ENCODE measurements at regions not wholly inside any gene's neighbourhood (a gene's known extent, or its start where the extent isn't known, plus 50 kb on each side); places are given as distances from the start of the nearest gene placed in this dataset.
A peak's percentile ranks its signal among the peaks of the same experiment; 100 is the strongest.

DNA sequence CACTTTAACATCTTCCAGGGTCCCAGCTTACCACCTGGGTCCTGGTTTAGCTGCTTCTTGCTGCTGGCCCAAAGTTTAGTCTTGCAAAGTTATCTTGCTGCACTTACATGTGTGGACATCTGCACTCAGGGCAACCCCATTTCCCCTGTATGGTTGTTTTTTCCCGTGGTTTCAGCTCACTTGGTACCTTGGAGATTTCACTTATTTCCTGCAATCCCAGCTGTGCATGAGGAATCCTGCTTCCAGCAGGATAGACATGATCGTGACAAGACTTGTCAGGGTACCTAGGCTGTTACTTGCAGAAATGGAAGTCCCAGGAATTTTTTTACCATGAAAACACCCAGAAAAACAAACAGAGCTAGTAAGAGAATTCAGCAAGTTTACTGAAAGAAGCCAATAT, 95.9 kb upstream of the LEP start:
- no peaks in the 10 kb centered on the region for H3K9me3 ChIP-seq
- DNase-seq, result no peak
- H3K4me3 ChIP-seq, result no peak overlapping the region
- H3K27me3 ChIP-seq, result no peaks in the 10 kb centered on the region
- H3K36me3 ChIP-seq, result no peaks in the 10 kb centered on the region

DNA sequence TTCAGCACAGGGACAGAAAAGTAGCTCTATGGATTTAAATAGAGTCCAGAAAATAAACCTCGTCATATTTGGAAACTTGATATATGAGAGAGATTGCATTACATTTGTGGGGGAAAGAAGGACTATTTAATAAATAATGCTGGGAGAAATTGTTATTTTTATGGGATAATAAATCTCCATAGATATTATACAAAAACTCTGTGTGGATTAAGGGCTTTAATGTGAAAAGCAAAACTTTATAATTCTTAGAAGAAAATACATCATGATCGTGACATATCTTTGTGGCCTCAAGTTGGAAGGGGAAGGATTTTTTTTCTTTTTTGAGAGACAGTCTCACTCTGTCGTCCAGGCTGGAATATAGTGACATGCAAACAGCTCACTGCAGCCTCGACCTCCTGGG, 95.0 kb upstream of the LEP start:
- DNase-seq, result no peak
- Histone ChIP-seq H3K4me3 (no peak overlapping the region), H3K36me3 (no peaks in the 10 kb centered on the region), H3K27me3 (peaks cover 3% of the 10 kb centered on the region; the same call in 1 of the 2 replicates), H3K9me3 (no peaks in the 10 kb centered on the region)

DNA sequence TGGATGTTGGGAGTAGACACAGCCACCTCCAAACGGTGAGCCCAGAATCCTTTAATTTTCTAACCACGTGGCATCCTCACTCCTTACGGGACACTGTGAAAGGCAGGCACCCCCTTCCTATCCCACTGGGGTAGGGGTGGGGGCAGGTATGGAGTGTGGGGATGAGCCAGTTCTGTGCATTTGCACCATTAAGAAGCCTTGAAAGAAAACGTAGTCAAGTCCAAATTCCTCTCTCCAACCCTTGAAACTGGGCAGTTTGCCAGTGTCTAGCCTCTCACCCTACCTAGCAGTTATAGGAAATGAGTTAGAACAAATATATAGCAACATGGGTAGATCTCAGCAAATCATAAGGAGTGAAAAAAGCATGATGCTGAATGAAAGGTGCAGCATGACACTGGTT, 92.4 kb upstream of the LEP start:
- Histone ChIP-seq H3K9me3 (no peaks in the 10 kb centered on the region), H3K4me3 (no peak overlapping the region), H3K36me3 (no peaks in the 10 kb centered on the region), H3K27me3 (peaks cover 3% of the 10 kb centered on the region; the same call in 1 of the 2 replicates)
- DNase-seq, result no peak

DNA sequence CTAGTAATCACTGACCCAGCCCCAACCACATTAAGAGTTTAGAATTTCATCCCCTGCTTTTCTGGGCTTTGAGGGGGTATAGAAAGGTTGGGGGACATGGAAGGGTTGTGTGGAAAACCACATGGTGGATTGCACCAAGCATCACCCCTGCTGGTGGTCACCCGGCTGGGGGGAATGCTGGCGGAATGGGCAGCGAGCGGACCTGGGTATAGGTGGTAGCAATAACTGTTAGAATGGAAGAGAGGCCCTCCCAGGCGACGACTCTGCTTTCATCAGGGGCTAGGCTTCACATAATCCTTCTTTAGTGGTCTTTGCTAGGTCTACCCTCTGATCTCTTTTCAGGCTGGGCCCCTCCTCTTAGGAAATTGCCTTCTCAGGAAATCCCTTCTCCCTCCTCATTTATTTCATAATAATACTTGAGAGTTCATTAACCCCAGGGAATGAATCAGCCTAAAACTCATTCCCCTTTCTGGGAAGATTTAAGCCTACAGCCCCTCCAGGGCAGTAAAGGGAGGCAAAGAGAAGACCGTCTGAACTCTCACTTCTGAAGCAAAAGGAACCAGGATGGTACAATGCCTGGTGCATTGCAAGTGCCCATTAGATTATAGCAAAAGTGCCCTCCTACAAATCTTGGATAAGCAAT, 90.7 kb upstream of the LEP start:
- H3K4me3 ChIP-seq, result no peak overlapping the region
- no peak for DNase-seq
- H3K9me3 ChIP-seq, result no peaks in the 10 kb centered on the region
- H3K36me3 ChIP-seq, result no peaks in the 10 kb centered on the region
- H3K27me3 ChIP-seq, result peaks cover 3% of the 10 kb centered on the region; the same call in 1 of the 2 replicates

DNA sequence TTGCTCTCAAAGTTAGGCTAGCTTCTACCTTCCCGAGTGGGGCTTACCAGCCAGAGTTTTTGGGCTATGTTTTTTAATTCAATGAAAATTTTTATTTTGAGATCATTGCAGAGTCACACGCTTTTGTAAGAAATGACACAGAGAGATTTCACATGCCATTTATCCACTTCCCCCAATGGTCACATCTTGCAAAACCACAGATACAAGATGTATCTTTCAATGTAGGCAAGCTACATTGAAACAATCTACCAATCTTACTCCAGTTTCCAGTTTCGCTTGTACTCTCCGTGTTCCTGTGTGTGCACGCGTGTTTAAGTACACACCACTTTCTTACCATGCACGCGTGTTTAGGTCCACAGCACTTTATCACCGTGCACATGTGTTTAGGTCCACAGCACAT, 89.4 kb upstream of the LEP start:
- no peaks in the 10 kb centered on the region for H3K36me3 ChIP-seq
- no peaks in the 10 kb centered on the region for H3K9me3 ChIP-seq
- no peak overlapping the region for H3K4me3 ChIP-seq
- H3K27me3 ChIP-seq, result peaks cover 3% of the 10 kb centered on the region; the same call in 1 of the 2 replicates
- no peak for DNase-seq

DNA sequence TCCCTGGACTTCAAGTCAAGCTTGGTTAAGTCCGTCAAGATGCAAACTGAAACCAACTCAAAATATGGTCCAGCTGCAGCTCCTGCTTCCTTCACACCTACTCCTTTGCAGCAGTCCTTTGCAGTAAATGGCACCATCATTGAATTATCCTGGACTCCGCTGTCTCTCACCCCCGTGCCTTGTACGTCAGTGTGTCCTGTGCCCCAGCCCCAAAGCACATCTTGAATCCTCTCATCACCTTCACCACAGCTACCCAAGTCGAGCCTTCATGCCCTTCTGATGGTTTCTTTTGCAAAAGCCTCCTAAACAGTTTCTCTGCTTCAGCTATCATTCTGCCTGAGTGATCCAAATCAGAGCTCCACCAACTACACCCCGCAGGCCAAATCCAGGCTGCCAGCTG, 88.4 kb upstream of the LEP start:
- H3K9me3 ChIP-seq, result no peaks in the 10 kb centered on the region
- H3K27me3 ChIP-seq, result peaks cover 3% of the 10 kb centered on the region; the same call in 1 of the 2 replicates

DNA sequence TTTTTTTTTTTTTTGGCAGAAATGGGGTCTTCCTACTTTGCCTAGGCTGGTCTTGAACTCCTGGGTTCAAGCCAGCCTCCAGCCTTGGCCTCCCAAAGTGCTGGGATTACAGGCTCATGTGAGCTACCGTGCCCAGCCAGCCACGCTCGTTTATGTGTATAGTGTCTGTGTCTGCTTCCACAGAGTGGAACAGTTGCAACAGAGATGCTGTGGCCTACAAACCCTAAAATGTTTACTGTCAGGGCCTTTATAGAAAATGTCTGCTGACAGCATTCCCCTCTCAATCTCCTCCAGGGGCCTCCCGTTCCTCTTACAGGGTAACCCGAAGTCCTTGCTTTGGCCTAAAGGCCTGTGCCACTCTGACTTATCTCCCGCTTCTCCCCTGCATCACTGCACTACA, 87.6 kb upstream of the LEP start:
- no peaks in the 10 kb centered on the region for H3K36me3 ChIP-seq

More for the DNA sequence above, 88.4 kb upstream of the LEP start:
- H3K4me3 ChIP-seq, result no peak overlapping the region
- DNase-seq, result no peak
- H3K36me3 ChIP-seq, result no peaks in the 10 kb centered on the region

DNA sequence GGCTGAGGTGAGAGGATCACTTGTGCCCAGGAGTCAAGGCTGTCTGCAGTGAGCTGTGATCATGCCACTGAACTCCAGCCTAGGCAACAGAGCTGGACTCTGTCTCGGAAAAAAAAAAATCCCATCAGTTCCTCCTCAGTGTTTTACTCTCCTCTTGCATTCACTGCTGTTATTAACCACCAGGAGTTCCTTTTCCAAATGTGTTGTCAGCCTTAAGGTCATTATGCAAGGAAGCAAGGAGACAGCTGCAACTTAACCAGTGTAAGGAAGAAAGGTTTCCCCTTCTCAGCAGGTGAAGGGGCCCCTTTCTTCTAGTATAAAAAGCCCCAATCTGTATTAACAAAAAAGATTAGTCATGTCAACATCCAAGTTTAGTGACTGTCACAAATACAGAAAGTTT, 86.6 kb upstream of the LEP start:
- H3K9me3 ChIP-seq, result no peaks in the 10 kb centered on the region
- H3K4me3 ChIP-seq, result no peak overlapping the region
- no peak for DNase-seq
- H3K36me3 ChIP-seq, result no peaks in the 10 kb centered on the region
- H3K27me3 ChIP-seq, result peaks cover 3% of the 10 kb centered on the region; the same call in 1 of the 2 replicates

More for the DNA sequence above, 87.6 kb upstream of the LEP start:
- peaks cover 3% of the 10 kb centered on the region; the same call in 1 of the 2 replicates for H3K27me3 ChIP-seq
- no peak for DNase-seq
- no peaks in the 10 kb centered on the region for H3K9me3 ChIP-seq
- H3K4me3 ChIP-seq, result no peak overlapping the region

DNA sequence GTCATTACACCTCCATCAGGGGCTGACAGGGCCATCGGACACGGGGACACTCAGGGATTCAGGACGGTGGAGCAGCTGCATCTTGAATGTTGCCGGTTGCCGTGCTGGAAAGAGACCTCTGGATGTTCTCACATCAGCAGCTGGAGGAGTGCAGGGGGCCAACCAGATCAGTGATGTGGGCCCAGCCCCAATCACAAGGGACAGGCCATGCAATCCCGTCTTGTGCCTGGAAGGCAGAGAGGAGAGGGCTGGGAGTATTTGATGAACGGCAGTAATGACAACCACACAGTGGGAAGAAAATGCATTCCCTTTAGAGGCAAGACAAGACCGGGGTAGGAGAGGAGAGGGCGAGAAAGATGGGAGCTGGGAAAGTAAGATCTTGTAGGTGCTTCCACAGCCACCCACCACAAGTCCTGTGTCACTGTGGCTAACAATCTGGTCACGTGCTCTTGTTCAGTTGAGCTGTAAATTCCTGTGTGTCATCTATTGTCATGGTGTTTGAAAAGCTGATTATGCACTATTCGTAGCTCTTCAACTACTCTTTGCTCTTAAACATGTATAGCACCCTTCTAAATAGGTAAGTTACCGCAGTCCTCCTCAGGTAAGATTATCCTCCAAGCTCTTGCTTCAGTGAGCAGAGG, 85.9 kb upstream of the LEP start:
- H3K27me3 ChIP-seq, result peaks cover 3% of the 10 kb centered on the region; the same call in 1 of the 2 replicates
- no peak overlapping the region for H3K4me3 ChIP-seq
- H3K9me3 ChIP-seq, result no peaks in the 10 kb centered on the region
- no peaks in the 10 kb centered on the region for H3K36me3 ChIP-seq
- DNase-seq, result no peak

DNA sequence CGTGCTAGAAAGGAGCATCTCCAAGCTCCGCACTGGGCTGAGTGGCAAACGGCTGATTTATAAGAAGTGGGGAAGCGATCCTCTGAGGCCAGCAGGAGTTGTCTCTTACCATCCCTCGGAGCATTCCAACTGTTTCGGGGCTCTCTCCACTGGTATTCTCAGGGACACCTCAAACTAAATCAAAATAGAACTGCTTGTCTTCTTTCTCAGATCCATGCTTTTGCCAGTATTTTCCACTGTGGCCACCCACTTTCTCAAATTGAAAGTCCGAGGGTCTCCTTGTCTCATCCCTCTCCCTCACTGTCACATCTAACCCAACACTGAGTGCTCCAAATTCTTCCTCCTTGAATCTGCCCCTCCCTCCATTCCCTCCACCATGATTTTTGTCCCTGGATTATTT, 83.2 kb upstream of the LEP start:
- H3K36me3 ChIP-seq, result no peaks in the 10 kb centered on the region
- no peak overlapping the region for H3K4me3 ChIP-seq
- no peak for DNase-seq
- H3K27me3 ChIP-seq, result no peaks in the 10 kb centered on the region
- no peaks in the 10 kb centered on the region for H3K9me3 ChIP-seq

DNA sequence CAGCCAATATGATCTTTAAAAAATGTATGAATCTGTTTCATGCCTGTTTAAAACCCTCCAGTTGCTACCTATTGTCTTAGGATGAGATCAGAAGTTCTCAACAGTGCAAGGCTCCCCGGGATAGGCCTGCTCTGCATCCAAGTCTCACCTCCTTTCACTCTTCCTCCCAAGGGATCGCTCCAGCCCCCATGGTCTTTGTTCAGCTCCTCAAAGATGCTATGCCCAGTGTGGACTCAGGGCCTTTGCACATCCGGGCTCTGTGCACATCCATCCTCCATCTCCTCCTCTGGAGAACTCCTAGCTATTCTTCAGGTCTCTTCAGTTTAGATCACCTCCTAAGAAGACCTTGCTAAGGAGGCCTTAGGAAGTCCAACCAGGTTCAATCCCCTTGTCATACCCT, 82.7 kb upstream of the LEP start:
- DNase-seq, result no peak
- Histone ChIP-seq H3K27me3 (no peaks in the 10 kb centered on the region), H3K36me3 (no peaks in the 10 kb centered on the region), H3K9me3 (no peaks in the 10 kb centered on the region), H3K4me3 (no peak overlapping the region)

DNA sequence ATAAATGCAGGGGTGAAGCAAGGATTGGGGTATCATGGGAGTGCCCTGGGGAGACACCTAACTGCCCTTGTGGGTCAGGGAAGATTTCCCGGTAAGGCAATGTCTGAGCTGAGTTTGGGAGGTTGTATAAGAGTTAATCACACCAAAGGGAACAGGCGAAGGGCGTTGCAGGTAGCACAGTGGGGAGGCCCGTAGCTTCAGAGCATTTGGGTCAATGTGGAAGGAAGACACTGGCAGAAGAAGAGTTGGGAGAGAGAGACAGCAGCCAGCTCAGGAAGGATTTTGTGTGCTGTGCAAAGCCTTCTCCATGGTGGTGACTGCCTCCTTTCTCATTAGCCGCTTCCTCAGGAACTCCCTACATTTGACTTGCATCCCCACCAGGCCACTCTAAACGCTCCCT, 80.8 kb upstream of the LEP start:
- Histone ChIP-seq H3K9me3 (no peaks in the 10 kb centered on the region), H3K4me3 (no peak overlapping the region), H3K36me3 (no peaks in the 10 kb centered on the region), H3K27me3 (no peaks in the 10 kb centered on the region)
- DNase-seq, result no peak

DNA sequence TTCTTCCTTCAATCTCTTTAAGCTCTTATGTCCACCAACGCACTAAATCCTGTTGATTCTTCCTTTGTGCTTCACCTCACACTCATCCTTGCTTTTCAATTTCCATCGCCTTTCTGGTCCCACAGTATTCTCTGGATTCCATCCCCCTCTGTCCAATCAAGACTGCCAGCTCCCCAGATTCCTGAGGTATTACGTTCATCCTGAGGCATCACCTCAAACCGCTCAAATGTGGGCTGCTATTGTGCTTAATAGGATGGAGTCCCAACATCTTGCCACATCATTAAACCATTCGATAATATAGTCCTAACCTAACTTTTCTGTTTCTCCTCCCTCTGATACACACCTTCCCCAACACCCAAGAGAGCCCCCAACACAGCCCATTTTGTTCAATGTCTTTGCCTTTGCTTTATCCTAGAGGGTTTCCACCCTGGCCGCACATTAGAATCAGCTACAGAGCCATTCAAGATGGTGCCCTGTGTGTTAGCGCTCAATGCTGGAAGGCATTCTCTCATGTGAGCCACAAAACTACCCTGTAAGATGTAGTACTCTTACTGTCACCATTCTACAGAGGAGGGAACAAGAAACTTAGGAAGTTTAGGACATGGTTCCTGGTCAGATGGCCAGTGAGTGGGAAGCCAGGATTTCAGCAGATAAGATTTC, 79.5 kb upstream of the LEP start:
- H3K9me3 ChIP-seq, result no peaks in the 10 kb centered on the region
- no peak for DNase-seq
- H3K27me3 ChIP-seq, result peaks cover 3% of the 10 kb centered on the region
- no peak overlapping the region for H3K4me3 ChIP-seq
- no peaks in the 10 kb centered on the region for H3K36me3 ChIP-seq

DNA sequence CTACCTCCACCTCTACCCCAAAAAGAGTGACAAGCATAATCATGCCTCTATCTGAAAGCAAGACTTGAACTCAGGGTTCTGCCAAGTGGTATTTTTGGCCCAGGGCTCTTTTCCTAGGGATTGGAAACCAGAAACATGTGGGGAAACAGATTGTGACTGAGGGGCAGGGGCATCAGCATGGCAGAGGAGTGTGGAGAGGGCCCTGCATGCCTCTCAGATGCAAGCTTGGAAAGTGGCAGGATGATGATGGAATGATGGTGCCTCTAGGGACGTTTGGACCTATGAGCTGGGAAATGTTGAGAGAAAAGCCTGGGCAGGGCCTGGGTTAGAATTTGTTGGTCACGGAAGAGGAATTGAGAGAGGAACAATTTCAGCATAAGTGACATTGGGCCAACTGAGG, 78.4 kb upstream of the LEP start:
- Histone ChIP-seq H3K9me3 (no peaks in the 10 kb centered on the region), H3K27me3 (peaks cover 10% of the 10 kb centered on the region), H3K36me3 (no peaks in the 10 kb centered on the region), H3K4me3 (no peak overlapping the region)
- DNase-seq, result no peak

DNA sequence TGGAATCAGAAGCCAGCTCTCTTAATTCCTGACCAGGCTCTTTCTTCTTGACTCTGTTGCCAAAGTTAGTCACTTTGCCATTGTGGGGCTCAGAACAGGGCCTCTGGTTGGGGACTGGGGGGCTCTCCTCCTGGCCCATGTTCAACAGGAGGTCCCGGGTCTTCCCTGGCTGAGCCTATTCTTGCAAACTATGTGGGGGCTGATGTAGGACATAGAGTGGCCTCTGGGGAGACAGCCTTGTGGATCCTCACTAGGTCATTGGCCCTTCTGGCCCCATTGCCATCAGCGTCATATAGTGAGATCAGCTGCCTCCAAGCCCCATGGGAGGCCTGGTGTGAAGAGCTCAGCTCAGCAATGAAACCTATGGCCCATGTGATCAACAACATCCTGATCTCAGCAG, 77.6 kb upstream of the LEP start:
- DNase-seq, result no peak
- Histone ChIP-seq H3K27me3 (peaks cover 17% of the 10 kb centered on the region), H3K4me3 (no peak overlapping the region), H3K9me3 (no peaks in the 10 kb centered on the region), H3K36me3 (no peaks in the 10 kb centered on the region)

DNA sequence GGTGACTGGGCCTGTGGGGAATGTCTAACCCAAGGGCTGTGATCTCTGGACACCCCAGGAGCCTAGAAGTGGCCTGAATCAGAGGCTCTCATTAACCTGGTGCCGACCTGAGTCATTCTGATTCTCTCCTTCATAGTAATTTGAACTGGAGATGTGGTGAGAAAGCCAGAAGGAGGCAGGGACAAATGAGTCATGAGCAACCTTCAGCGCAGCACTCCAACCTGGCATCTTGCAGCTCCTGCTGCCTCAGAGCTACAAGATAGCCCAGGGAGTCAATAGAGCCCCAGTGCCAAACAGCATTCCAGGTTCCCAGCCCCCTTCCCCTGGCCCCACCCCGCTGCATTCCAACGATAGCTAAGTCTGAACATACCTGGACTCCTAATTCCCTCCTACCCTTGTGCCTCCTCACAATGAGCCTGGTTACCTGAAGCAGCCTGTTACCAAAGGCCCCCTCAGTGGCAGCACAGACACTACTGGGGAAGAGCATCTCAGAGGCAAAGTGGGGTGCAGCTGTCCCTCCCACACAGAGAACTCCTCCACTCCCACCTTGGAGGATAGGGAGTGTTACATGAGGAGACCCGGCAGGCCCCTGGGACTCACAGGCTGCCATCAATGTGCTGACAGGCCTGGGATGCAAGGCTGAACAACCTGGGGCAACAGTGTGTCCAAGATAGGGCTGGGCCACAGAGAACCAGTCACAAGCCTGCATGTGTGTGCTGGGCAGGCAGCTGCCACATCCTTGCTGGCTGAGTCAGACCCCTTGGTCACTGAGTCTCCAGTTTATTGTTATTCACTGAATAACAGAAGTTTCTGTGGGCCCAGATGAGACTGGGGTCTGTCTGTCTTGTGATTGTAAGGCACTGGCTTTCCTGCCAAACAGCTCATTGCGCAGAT, 76.8 kb upstream of the LEP start:
- Histone ChIP-seq H3K4me3 (no peak overlapping the region), H3K27me3 (peaks cover 19% of the 10 kb centered on the region), H3K9me3 (no peaks in the 10 kb centered on the region), H3K36me3 (no peaks in the 10 kb centered on the region)
- peak; percentile 63 for DNase-seq
